GM19455 (cell line): ENCODE measurements at regions not wholly inside any gene's neighbourhood (a gene's known extent, or its start where the extent isn't known, plus 50 kb on each side); places are given as distances from the start of the nearest gene placed in this dataset.

Source experiments
- ATAC-seq: cut with Tn5 transposase; IDR thresholded peaks from one replicate; pipeline ENCODE4 v1.9.1; 2021; ENCODE audit not compliant: unreplicated experiment

GRCh38 chr3:148246291-148246923 is 451.3 kb upstream of the AGTR1 start:
- ATAC-seq = no peak

- no peak for ATAC-seq
Observed at GRCh38 chr3:148253713-148254112, 444.0 kb upstream of the AGTR1 start.

- no peak for ATAC-seq
Observed at GRCh38 chr3:148254402-148254801, 443.3 kb upstream of the AGTR1 start.

- no peak for ATAC-seq
Observed at GRCh38 chr3:148255981-148256969, 441.4 kb upstream of the AGTR1 start.

- ATAC-seq = no peak
Observed at GRCh38 chr3:148262980-148263379, 434.7 kb upstream of the AGTR1 start.

- no peak for ATAC-seq
Observed at GRCh38 chr3:148265841-148266240, 431.9 kb upstream of the AGTR1 start.

GRCh38 chr3:148266341-148266740 is 431.4 kb upstream of the AGTR1 start:
- no peak for ATAC-seq

GRCh38 chr3:148269816-148270215 is 427.9 kb upstream of the AGTR1 start:
- ATAC-seq = no peak

- no peak for ATAC-seq
Observed at GRCh38 chr3:148280623-148281242, 417.0 kb upstream of the AGTR1 start.

GRCh38 chr3:148289159-148289558 is 408.5 kb upstream of the AGTR1 start:
- ATAC-seq = no peak

GRCh38 chr3:148297013-148297412 is 400.7 kb upstream of the AGTR1 start:
- ATAC-seq = no peak

- ATAC-seq = no peak
Observed at GRCh38 chr3:148307443-148307843, 390.3 kb upstream of the AGTR1 start.

- ATAC-seq = peak; percentile 79
Observed at GRCh38 chr3:148309390-148310035, 388.2 kb upstream of the AGTR1 start.

- no peak for ATAC-seq
Observed at GRCh38 chr3:148315756-148316155, 381.9 kb upstream of the AGTR1 start.

- no peak for ATAC-seq
Observed at GRCh38 chr3:148318240-148318639, 379.5 kb upstream of the AGTR1 start.

- peak; percentile 96 for ATAC-seq
Observed at GRCh38 chr3:148319161-148319915, 378.4 kb upstream of the AGTR1 start.

- no peak for ATAC-seq
Observed at GRCh38 chr3:148319960-148320359, 377.7 kb upstream of the AGTR1 start.

- ATAC-seq = no peak
Observed at GRCh38 chr3:148329481-148330235, 368.0 kb upstream of the AGTR1 start.

- no peak for ATAC-seq
Observed at GRCh38 chr3:148330542-148330941, 367.2 kb upstream of the AGTR1 start.
